ENCODE measurements at regions not wholly inside any gene's neighbourhood (a gene's known extent, or its start where the extent isn't known, plus 50 kb on each side); places are given as distances from the start of the nearest gene placed in this dataset.

- no peak for DNase-seq (ENCODE audit: low read depth)
These were observed 144.0 kb downstream of the CDC5L start for GRCh38 chr6:44531442-44532015.

DNA sequence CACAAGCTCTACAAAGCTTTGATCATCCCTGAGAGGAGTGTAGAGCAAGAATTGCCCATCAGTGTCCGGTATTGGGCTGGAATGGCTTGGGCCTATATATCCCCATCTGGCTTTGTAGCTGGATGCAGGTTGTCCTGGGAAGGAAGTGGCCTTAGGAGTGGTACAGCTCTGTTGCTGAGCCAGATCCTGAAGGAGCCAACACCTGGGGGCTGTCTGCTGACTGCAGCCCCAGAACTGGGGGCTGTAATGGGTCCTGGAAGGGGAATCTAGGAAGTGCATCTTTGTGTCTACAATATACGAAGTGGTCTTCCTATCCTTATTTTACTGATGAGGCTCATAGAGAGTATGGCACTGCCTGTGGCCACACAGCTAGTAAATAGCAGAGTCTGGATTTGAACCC, 145.9 kb downstream of the CDC5L start:
- no peak for DNase-seq (ENCODE audit: low read depth)

DNA sequence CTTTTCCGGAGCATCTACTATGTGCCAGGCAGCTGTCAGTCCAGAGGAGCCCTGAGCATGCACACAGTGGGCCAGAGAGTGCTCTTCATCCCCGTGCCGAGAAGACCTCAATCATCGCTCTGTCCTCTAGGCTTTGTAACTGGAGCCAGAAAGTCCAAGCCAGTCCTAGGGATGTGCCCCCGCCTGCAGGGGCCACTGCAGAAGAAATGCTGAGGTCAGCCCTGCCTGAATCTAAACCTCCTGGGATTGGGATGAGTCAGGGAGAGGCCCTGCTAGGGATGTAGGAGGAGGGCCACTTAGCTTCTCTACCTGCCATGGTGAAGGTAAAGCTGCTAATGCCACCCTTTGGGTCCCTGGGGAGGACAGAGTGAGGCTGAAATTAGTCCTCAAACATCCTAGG, 146.8 kb downstream of the CDC5L start:
- DNase-seq (ENCODE audit: low read depth) = no peak

DNA sequence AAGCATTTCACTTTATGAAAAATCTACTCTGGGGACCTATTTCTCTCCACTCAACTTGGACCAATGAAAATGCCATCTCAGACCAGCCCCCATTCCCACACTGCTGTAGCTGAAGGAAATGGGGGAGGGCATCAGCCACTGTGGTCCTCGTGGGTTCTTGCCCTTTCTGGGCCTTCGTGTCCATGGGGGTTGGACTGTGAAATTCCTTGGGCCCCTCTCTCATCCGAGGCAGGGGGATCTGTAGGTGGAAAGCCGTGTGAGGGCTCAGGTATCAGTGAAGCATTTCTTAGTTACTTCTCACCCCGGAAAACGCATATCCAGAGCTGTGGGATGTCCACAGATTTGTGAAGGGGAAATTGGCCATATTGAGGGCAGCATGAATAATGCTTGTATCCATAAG, 147.9 kb downstream of the CDC5L start:
- DNase-seq (ENCODE audit: low read depth) = no peak

DNA sequence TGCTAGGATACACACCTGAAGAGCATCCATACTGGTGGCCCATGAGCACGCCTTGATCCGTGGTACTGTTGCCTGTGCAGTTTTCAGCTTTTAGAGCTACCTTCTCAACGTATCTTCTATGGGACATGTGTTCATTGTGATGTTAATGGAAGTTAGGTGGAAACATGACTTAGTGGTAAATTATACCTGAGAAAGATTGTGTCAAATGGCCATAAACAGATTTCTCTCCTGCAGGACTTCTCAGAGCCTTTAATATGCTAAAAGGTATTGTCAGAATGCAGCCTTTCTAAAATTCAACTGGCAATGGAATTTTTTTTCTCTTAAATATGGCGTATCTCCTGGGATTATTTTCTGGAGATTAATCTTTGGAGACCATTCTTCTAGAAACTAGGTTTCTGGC, 148.5 kb downstream of the CDC5L start:
- DNase-seq (ENCODE audit: low read depth) = no peak

GRCh38 chr6:44537306-44538049, 150.0 kb downstream of the CDC5L start:
- no peak for DNase-seq (ENCODE audit: low read depth)

GRCh38 chr6:44538131-44538806, 150.8 kb downstream of the CDC5L start:
- no peak for DNase-seq (ENCODE audit: low read depth)

DNA sequence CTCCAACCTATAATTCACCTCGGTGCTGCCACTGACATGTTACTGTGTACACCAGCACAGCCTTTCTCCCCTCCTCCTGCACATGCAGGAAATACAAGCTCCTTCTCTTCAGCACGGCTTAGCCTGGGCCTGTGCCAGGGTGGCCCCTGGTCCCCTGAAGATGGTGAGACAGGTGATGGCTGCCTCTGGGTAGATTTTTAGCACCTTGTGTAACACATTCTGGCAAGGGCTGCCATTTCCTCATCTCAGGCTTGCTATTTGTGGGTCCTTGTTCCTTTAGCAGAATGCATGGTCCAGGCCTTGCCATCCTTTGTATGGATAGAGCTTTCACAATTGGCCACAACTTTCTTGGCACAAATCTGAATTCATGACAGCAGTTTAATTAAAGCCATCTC, 151.3 kb downstream of the CDC5L start:
- no peak for DNase-seq (ENCODE audit: low read depth)

DNA sequence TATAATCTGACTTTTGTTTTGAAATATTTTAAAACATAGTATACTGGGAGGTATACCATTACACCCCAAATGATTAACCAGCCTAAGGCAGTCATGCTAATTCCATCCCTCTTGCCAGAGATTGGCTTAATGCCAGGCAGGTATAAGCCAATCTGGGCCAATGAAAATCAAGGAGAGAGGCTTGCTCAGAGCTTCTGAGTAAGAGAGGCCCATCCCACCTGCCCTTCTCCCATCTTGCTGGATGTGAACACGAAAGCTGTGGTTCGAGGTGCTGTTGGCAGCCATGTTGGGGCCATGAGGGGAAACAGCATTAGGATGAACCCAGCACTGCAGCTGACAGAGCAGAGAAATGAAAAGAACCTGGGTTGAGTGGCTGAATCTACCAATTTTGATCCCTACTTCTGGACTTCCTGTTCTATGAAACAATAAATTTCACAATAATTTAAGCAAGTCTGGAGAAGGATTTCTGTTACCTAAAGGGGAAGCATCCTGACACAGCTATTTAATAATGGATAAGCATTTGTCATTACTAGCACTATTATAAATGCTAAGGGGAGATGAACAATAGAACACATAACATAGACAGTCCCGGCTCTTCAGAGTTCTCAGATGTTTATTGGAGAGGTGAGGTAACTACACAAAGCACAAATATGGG, 152.3 kb downstream of the CDC5L start:
- no peak for DNase-seq (ENCODE audit: low read depth)

GRCh38 chr6:44540881-44541280, 153.4 kb downstream of the CDC5L start:
- no peak for DNase-seq (ENCODE audit: low read depth)

- DNase-seq (ENCODE audit: low read depth) = no peak
These were observed 155.1 kb downstream of the CDC5L start for GRCh38 chr6:44542401-44543116.

GRCh38 chr6:44543664-44544063, 156.2 kb downstream of the CDC5L start:
- DNase-seq (ENCODE audit: low read depth) = no peak

- no peak for DNase-seq (ENCODE audit: low read depth)
These were observed 157.7 kb downstream of the CDC5L start for GRCh38 chr6:44545224-44545623.

GRCh38 chr6:44548319-44548718, 160.8 kb downstream of the CDC5L start:
- DNase-seq (ENCODE audit: low read depth) = no peak

DNA sequence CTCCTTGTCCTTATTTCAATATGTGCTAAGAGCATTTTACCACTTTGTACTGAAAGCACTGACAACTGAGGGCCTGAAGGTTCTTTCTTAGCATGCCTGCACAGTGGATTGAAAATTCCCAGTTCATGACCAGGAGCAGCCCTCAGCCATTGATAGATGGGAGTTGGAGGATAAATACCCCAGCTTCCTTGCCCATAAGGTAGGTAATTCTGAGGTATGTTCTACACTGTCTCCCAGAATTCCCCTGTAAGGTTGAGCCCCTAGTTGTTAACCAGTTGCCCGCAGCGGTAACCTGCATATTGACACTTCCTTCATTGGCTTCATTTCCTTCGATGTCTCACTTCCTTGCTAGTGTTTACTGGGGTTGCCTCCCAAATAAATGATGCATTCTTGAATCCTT, 162.0 kb downstream of the CDC5L start:
- no peak for DNase-seq (ENCODE audit: low read depth)

GRCh38 chr6:44554194-44554593, 166.7 kb downstream of the CDC5L start:
- DNase-seq (ENCODE audit: low read depth) = no peak

- no peak for DNase-seq (ENCODE audit: low read depth)
These were observed 167.4 kb downstream of the CDC5L start for GRCh38 chr6:44554861-44555260.

DNA sequence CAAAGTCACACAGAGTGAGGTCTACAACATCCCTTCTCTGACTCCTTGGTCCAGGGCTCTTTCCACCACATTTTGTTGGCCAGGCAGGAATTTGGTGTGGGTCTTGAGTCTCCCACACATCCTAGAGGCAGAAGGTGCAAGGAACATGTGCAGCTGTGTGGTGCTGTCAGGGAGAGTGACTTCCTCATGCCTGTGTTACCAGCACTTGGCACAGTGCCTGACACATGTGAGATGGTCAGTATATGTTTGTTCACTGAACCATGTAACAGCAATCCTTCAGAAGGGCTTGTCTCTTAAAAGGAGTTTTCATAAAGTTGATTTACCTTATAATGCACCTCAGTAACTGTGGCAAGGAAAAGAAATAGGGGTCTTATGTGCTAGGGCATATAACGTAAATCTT, 168.5 kb downstream of the CDC5L start:
- DNase-seq (ENCODE audit: low read depth) = no peak

GRCh38 chr6:44558024-44558831, 170.7 kb downstream of the CDC5L start:
- no peak for DNase-seq (ENCODE audit: low read depth)

DNA sequence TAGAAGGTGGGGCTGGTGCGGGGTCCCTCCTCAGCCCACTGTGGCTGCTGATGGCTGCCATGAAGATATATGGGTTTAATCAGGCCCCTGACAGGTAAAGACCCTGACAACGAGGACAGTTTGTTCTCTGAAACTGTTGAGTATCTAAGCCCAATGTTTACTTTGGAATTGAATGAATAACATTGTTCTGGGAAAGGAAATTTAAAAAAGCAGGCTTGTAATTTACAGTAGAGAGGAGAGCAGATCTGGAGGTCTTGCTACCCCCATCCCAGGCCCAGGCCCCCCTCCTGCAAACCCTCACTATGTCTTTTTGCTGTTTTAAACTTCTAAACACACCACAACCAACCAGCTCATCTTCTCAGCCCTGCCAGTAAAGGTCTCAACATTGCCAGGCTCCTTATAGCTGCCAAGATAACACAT, 171.3 kb downstream of the CDC5L start:
- no peak for DNase-seq (ENCODE audit: low read depth)

DNA sequence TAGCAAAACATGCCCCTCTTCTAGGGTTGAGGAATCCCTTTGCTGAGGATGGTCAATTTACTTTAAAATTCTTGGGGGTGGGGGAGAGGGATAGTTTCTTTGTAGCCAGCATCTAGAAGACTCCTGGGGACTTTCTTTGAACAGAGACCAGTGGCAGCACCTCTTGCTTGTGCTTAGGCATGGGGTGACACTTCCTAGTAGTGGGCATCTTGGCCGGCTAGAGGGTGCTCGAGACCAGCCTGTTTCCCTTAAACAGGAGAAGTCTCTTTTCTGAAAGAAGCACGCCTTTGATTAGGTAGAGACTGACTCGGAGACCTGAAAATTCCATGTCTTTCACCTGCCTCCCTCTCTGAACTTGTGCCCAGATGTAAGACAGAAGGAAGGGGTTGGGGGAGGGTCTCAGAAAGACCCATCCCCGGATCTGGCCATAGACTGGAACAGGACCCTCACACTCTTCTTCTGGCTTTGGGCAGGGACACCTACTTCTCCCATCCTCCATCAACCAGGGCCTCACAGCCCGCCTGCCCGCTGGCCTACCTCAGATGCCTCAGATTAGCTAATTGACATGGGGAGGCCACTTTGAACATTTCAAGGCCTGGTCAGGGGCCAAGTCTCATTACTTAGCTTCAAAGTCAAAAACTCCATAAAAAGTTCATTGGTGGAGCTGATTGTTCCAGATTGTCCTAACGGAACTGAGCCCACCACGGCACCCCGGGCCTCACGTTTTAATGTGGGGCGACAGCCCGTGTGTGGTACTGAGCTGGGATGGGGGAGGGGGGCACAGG, 172.2 kb downstream of the CDC5L start:
- no peak for DNase-seq (ENCODE audit: low read depth)

All from activated T-helper 1 cell treated with Interleukin-2 at 50 U/mL for 16 hours (primary cell).